Hippocampal formation (tissue), 2 donors: ENCODE measurements at regions not wholly inside any gene's neighbourhood (a gene's known extent, or its start where the extent isn't known, plus 50 kb on each side); places are given as distances from the start of the nearest gene placed in this dataset.

Experiments used
- DNase-seq, 2 donors: peaks; one replicate each; lab custom pipeline; 2025; lab: John Stamatoyannopoulos, UW

- no peak for DNase-seq
Observed at GRCh38 chr3:139778682-139779233, 101.0 kb upstream of the NMNAT3 start.

- no peak for DNase-seq
Observed at GRCh38 chr3:139774560-139775302, 97.0 kb upstream of the NMNAT3 start.

- DNase-seq: no peak
Observed at GRCh38 chr3:139772539-139773500, 95.0 kb upstream of the NMNAT3 start.

- no peak for DNase-seq
Observed at GRCh38 chr3:139771331-139771730, 93.6 kb upstream of the NMNAT3 start.

GRCh38 chr3:139770577-139770976, 92.8 kb upstream of the NMNAT3 start:
- no peak for DNase-seq

- DNase-seq: no peak
Observed at GRCh38 chr3:139769796-139770195, 92.0 kb upstream of the NMNAT3 start.

- no peak for DNase-seq
Observed at GRCh38 chr3:139764936-139765335, 87.2 kb upstream of the NMNAT3 start.

GRCh38 chr3:139764069-139764905, 86.5 kb upstream of the NMNAT3 start:
- DNase-seq: no peak

- DNase-seq: no peak
Observed at GRCh38 chr3:139762302-139762701, 84.5 kb upstream of the NMNAT3 start.

GRCh38 chr3:139759470-139759869, 81.7 kb upstream of the NMNAT3 start:
- no peak for DNase-seq

GRCh38 chr3:139758654-139759291, 81.0 kb upstream of the NMNAT3 start:
- no peak for DNase-seq

GRCh38 chr3:139757448-139758030, 79.8 kb upstream of the NMNAT3 start:
- no peak for DNase-seq

GRCh38 chr3:139756529-139757103, 78.8 kb upstream of the NMNAT3 start:
- no peak for DNase-seq

- no peak for DNase-seq
Observed at GRCh38 chr3:139755551-139755950, 77.8 kb upstream of the NMNAT3 start.

- no peak for DNase-seq
Observed at GRCh38 chr3:139751789-139752188, 74.0 kb upstream of the NMNAT3 start.

- no peak for DNase-seq
Observed at GRCh38 chr3:139746481-139746880, 68.7 kb upstream of the NMNAT3 start.

- DNase-seq: no peak
Observed at GRCh38 chr3:139745831-139746230, 68.1 kb upstream of the NMNAT3 start.

GRCh38 chr3:139738697-139739096, 60.9 kb upstream of the NMNAT3 start:
- DNase-seq: no peak

- DNase-seq: no peak
Observed at GRCh38 chr3:139737682-139738361, 60.0 kb upstream of the NMNAT3 start.

- DNase-seq: no peak
Observed at GRCh38 chr3:139735191-139735590, 57.4 kb upstream of the NMNAT3 start.
